Activated T-cell treated with anti-CD3 and anti-CD28 coated beads, Interleukin-2, amount 50 U/mL, for 72 hours (primary cell): ENCODE measurements at regions not wholly inside any gene's neighbourhood (a gene's known extent, or its start where the extent isn't known, plus 50 kb on each side); places are given as distances from the start of the nearest gene placed in this dataset.

Experiments used
- ATAC-seq, 2 donors: fragments of 150-1000 bp; cut with Tn5 transposase; replicated peaks in 1 of 2; 2 replicates each; pipeline ENCODE4 v1.10.0; 2021; ENCODE audit warnings: moderate library complexity in 2 of 2, mild to moderate bottlenecking in 1 of 2
- DNase-seq, 2 donors: peaks; one replicate each; pipeline ENCODE4 v3.0.0; 2021 to 2022; ENCODE audit warnings: mixed read lengths in 1 of 2
- H3K27ac Mint-ChIP-seq: one replicate; pipeline ENCODE4 v1.8.0; 2022; ENCODE audit warnings: mild to moderate bottlenecking, moderate library complexity, mixed read lengths
- H3K27me3 Mint-ChIP-seq: one replicate; pipeline ENCODE4 v1.8.0; 2022; ENCODE audit warnings: low read depth, mixed read lengths
- H3K36me3 Mint-ChIP-seq, 2 donors: one replicate each; pipeline ENCODE4 v1.8.0; 2022; ENCODE audit warnings: mixed read lengths in 2 of 2, mild to moderate bottlenecking in 1 of 2; ENCODE audit not compliant: insufficient read depth in 2 of 2
- H3K4me1 Mint-ChIP-seq: one replicate; pipeline ENCODE4 v1.8.0; 2022; ENCODE audit warnings: low read depth, mixed read lengths
- H3K4me3 Mint-ChIP-seq, 2 donors: one replicate each; pipeline ENCODE4 v1.8.0; 2022; ENCODE audit warnings: mild to moderate bottlenecking in 2 of 2, mixed read lengths in 2 of 2, moderate library complexity in 2 of 2
- H3K9me3 Mint-ChIP-seq, 2 donors: one replicate each; pipeline ENCODE4 v1.8.0; 2022; ENCODE audit warnings: mixed read lengths in 2 of 2

DNA sequence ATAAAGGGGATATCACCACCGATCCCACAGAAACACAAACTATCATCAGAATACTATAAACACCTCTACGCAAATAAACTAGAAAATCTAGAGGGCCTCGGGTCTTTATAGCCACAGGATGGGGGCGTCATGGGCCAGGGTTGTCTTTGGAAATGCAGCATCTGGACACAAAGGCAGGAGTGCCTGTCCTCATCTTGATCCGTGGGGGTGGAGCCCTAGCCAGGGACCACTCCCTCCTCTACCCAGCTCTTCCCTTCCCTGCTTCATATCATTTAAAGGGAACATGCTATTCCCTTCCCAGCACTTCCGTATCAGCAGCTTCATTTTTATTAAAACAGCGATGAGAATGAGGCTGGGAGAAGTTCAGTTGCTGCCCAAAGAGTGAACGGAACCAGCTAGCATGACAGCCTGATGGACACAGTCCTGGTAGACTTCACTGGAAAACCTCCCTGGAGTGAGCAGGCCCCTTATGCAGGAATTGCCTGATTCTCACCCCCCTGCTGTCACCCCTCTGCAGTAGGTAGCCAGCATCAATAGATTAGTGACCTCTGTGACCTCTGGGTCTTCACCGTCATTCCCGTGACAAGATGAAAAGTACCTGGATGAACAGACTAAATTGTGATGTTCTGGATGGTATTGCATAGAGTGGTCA lies 251.4 kb upstream of the RGS6 start:
- H3K27ac Mint-ChIP-seq = no peak overlapping the region
- H3K27me3 Mint-ChIP-seq = no peaks in the 10 kb centered on the region
- ATAC-seq (no peak), DNase-seq (no peak)
- H3K9me3 Mint-ChIP-seq = peaks cover 0 to 2% of the 10 kb centered on the region in 2 donors
- no peaks in the 10 kb centered on the region for H3K4me1 Mint-ChIP-seq
- peaks cover 8 to 21% of the 10 kb centered on the region in 2 donors for H3K36me3 Mint-ChIP-seq
- H3K4me3 Mint-ChIP-seq = no peak overlapping the region

DNA sequence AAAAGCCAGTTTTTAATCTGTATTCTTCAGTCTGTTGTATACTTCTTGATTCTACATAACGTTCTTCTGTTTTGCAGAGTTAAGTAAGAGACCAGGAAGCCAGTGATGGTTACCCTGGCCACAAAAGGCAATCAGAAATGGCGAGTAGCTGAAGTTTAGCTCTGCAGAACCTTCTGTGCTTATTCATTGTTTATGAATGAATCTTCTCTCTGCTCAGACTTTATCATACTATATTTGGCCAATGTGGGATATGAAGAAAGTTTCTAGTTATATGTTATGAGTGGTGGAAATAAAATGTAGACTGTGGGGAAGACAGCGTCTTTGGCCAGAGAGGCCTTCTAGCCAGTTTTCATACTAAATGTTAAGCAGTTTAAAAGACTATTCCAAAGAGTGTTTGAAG lies 249.9 kb upstream of the RGS6 start:
- no peak for ATAC-seq
- Mint-ChIP-seq H3K9me3 (peaks cover 0 to 2% of the 10 kb centered on the region in 2 donors), H3K4me3 (no peak overlapping the region), H3K27ac (no peak overlapping the region), H3K36me3 (peaks cover 5 to 22% of the 10 kb centered on the region in 2 donors), H3K4me1 (no peaks in the 10 kb centered on the region), H3K27me3 (no peaks in the 10 kb centered on the region)
- no peak for DNase-seq

GRCh38 chr14:71684323-71684722 lies 247.9 kb upstream of the RGS6 start:
- no peak for ATAC-seq
- no peaks in the 10 kb centered on the region for H3K27me3 Mint-ChIP-seq
- DNase-seq = no peak
- H3K9me3 Mint-ChIP-seq = no peaks in the 10 kb centered on the region
- no peak overlapping the region for H3K27ac Mint-ChIP-seq
- no peak overlapping the region for H3K4me3 Mint-ChIP-seq
- peaks cover 5 to 8% of the 10 kb centered on the region in 2 donors for H3K36me3 Mint-ChIP-seq
- no peaks in the 10 kb centered on the region for H3K4me1 Mint-ChIP-seq

DNA sequence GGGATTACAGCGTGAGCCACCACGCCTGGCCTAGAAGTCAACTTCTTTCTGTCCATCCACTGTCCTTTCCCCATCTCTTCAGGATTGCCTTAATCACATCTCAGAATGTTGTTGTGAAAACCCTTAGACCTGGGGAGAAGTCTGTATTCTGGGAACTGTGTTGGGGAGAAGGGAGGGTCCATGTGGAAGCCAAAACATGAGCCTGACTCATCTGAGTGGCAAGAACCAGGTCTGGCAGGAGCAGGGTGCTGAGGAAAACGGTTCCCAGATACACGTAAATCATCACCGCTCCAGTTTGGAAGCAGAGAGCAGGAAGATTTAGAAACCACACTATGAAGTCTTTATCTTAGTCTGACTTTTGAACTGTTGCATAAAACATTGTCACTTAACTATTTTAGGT lies 245.6 kb upstream of the RGS6 start:
- H3K4me1 Mint-ChIP-seq = no peaks in the 10 kb centered on the region
- no peak for DNase-seq
- H3K27me3 Mint-ChIP-seq = no peaks in the 10 kb centered on the region
- H3K27ac Mint-ChIP-seq = no peak overlapping the region
- H3K9me3 Mint-ChIP-seq = no peaks in the 10 kb centered on the region
- H3K36me3 Mint-ChIP-seq = peaks cover 11 to 18% of the 10 kb centered on the region in 2 donors
- ATAC-seq = no peak
- no peak overlapping the region for H3K4me3 Mint-ChIP-seq

- H3K4me1 Mint-ChIP-seq = no peaks in the 10 kb centered on the region
- H3K27me3 Mint-ChIP-seq = no peaks in the 10 kb centered on the region
- no peak overlapping the region for H3K27ac Mint-ChIP-seq
- no peaks in the 10 kb centered on the region for H3K9me3 Mint-ChIP-seq
- DNase-seq = no peak
- ATAC-seq = no peak
- H3K4me3 Mint-ChIP-seq = no peak overlapping the region
- peaks cover 12 to 21% of the 10 kb centered on the region in 2 donors for H3K36me3 Mint-ChIP-seq
Observed at GRCh38 chr14:71687166-71687831, 244.9 kb upstream of the RGS6 start.

GRCh38 chr14:71688576-71688975 lies 243.7 kb upstream of the RGS6 start:
- DNase-seq (no peak), ATAC-seq (no peak)
- no peak overlapping the region for H3K4me3 Mint-ChIP-seq
- H3K27me3 Mint-ChIP-seq = no peaks in the 10 kb centered on the region
- peaks cover 7% of the 10 kb centered on the region for H3K4me1 Mint-ChIP-seq
- peaks cover 12 to 21% of the 10 kb centered on the region in 2 donors for H3K36me3 Mint-ChIP-seq
- H3K27ac Mint-ChIP-seq = no peak overlapping the region
- H3K9me3 Mint-ChIP-seq = no peaks in the 10 kb centered on the region

- Mint-ChIP-seq H3K27ac (no peak overlapping the region), H3K9me3 (no peaks in the 10 kb centered on the region), H3K27me3 (no peaks in the 10 kb centered on the region), H3K4me1 (peaks cover 7% of the 10 kb centered on the region), H3K36me3 (peaks cover 10 to 17% of the 10 kb centered on the region in 2 donors), H3K4me3 (no peak overlapping the region)
- no peak for ATAC-seq
- DNase-seq = no peak
Observed at GRCh38 chr14:71690478-71690877, 241.8 kb upstream of the RGS6 start.

DNA sequence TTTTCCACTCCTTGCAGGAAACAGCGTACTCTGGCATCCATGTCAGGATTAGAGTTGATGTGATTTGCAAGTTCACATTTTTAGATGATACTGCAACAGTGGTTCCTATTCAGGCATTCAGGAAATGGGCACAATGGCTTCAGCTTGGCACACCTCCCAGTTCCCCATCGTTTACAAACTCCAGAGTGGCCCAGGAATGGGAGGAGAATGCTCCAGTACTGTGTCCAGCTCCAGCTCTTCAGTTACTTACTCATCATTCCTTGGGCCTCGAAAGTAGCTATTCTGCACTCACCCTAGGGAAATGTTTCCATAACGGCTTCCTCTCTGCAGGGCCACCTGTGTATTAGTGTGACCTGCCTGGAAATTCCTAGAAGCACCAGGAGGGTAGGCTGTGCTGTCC lies 239.7 kb upstream of the RGS6 start:
- ATAC-seq (no peak), DNase-seq (no peak)
- Mint-ChIP-seq H3K9me3 (peaks cover 0 to 4% of the 10 kb centered on the region in 2 donors), H3K27ac (no peak overlapping the region), H3K36me3 (peaks cover 8 to 18% of the 10 kb centered on the region in 2 donors), H3K27me3 (no peaks in the 10 kb centered on the region), H3K4me3 (no peak overlapping the region), H3K4me1 (peaks cover 14% of the 10 kb centered on the region)

GRCh38 chr14:71693381-71693780 lies 238.8 kb upstream of the RGS6 start:
- Mint-ChIP-seq H3K36me3 (peaks cover 8 to 18% of the 10 kb centered on the region in 2 donors), H3K27ac (peak overlapping the region; percentile 34)
- no peak for DNase-seq

GRCh38 chr14:71694591-71695530 lies 237.4 kb upstream of the RGS6 start:
- Mint-ChIP-seq H3K4me3 (no peak overlapping the region), H3K27me3 (no peaks in the 10 kb centered on the region), H3K27ac (no peak overlapping the region), H3K4me1 (peaks cover 14% of the 10 kb centered on the region), H3K36me3 (peaks cover 8 to 24% of the 10 kb centered on the region in 2 donors), H3K9me3 (peaks cover 0 to 4% of the 10 kb centered on the region in 2 donors)
- ATAC-seq (no peak), DNase-seq (no peak)

More at GRCh38 chr14:71693381-71693780, 238.8 kb upstream of the RGS6 start:
- H3K9me3 Mint-ChIP-seq = peaks cover 0 to 4% of the 10 kb centered on the region in 2 donors
- peaks cover 14% of the 10 kb centered on the region for H3K4me1 Mint-ChIP-seq
- ATAC-seq = no peak
- H3K27me3 Mint-ChIP-seq = no peaks in the 10 kb centered on the region
- H3K4me3 Mint-ChIP-seq = no peak overlapping the region

GRCh38 chr14:71695611-71696350 lies 236.4 kb upstream of the RGS6 start:
- no peak overlapping the region for H3K4me3 Mint-ChIP-seq

GRCh38 chr14:71698027-71698426 lies 234.2 kb upstream of the RGS6 start:
- peaks cover 0 to 4% of the 10 kb centered on the region in 2 donors for H3K9me3 Mint-ChIP-seq
- no peak overlapping the region for H3K27ac Mint-ChIP-seq
- H3K4me3 Mint-ChIP-seq = no peak overlapping the region
- H3K36me3 Mint-ChIP-seq = peaks cover 4 to 15% of the 10 kb centered on the region in 2 donors
- ATAC-seq (peak; percentile 93 to 97), DNase-seq (peak; percentile 17 to 28)
- peaks cover 16% of the 10 kb centered on the region for H3K4me1 Mint-ChIP-seq
- no peaks in the 10 kb centered on the region for H3K27me3 Mint-ChIP-seq

More at GRCh38 chr14:71695611-71696350, 236.4 kb upstream of the RGS6 start:
- ATAC-seq = no peak
- Mint-ChIP-seq H3K36me3 (peaks cover 6 to 17% of the 10 kb centered on the region in 2 donors), H3K4me1 (peaks cover 14% of the 10 kb centered on the region), H3K27me3 (no peaks in the 10 kb centered on the region), H3K9me3 (peaks cover 0 to 4% of the 10 kb centered on the region in 2 donors), H3K27ac (no peak overlapping the region)
- no peak for DNase-seq
